Sigmoid colon (tissue), 6 donors: ENCODE measurements at regions not wholly inside any gene's neighbourhood (a gene's known extent, or its start where the extent isn't known, plus 50 kb on each side); places are given as distances from the start of the nearest gene placed in this dataset.

ENCODE experiments used
- DNase-seq: peaks from one replicate; pipeline ENCODE4 v3.0.0-alpha.2; 2019
- H3K27ac ChIP-seq, 4 donors: fragments of 200-600 bp; sonication (generic); one replicate each; pipeline ENCODE4 v1.5.1; 2016 to 2019; ENCODE audit warnings: mild to moderate bottlenecking in 1 of 4
- H3K27me3 ChIP-seq, 3 donors: fragments of 200-600 bp; sonication (generic); one replicate each; pipeline ENCODE4 v1.5.1; 2019; ENCODE audit warnings: mild to moderate bottlenecking in 1 of 3
- H3K36me3 ChIP-seq, 4 donors: fragments of 200-600 bp; sonication (generic); one replicate each; pipeline ENCODE4 v1.5.1; 2016 to 2019
- H3K4me1 ChIP-seq, 4 donors: fragments of 200-600 bp; sonication (generic); one replicate each; pipeline ENCODE4 v1.5.1; 2017 to 2019
- H3K4me3 ChIP-seq, 4 donors: fragments of 200-600 bp; sonication (generic); one replicate each; pipeline ENCODE4 v1.5.1; 2017 to 2019; ENCODE audit warnings: mild to moderate bottlenecking in 2 of 4, moderate library complexity in 1 of 4
- H3K9me3 ChIP-seq, 4 donors: fragments of 200-600 bp in 3 of 4; sonication (generic) in 3 of 4; one replicate each; pipeline versions ENCODE4 v1.5.1 to v1.6.1; 2013 to 2019
- CTCF ChIP-seq, 4 experiments: fragments of 450-650 bp in 3 of 4; fragments of 200-600 bp in 1 of 4; IDR thresholded peaks; one replicate each; pipeline ENCODE4 v1.5.1; 2016 to 2019; ENCODE audit warnings: antibody characterized with exemption in 4 of 4, mild to moderate bottlenecking in 3 of 4, moderate library complexity in 2 of 4
- EP300 ChIP-seq, 4 donors: sonication (generic); formaldehyde crosslinking; IDR thresholded peaks; one replicate each; pipeline ENCODE4 v1.6.1; 2017; ENCODE audit warnings: antibody characterized with exemption in 4 of 4
- POLR2A ChIP-seq, 2 donors: fragments of 450-650 bp; IDR thresholded peaks; one replicate each; pipeline ENCODE4 v1.6.1; 2016; ENCODE audit warnings: antibody characterized with exemption in 2 of 2, mild to moderate bottlenecking in 2 of 2, moderate library complexity in 2 of 2
- POLR2AphosphoS5 ChIP-seq, 4 donors: sonication (generic); formaldehyde crosslinking; IDR thresholded peaks; one replicate each; pipeline ENCODE4 v1.6.1; 2017; ENCODE audit warnings: antibody characterized with exemption in 4 of 4
- WGBS, 2 donors: extraction: QIAGEN DNeasy Blood & Tissue Kit; methylation state at CpG; one replicate each; pipeline ENCODE4 v1.1.7; 2013; 5-methylcytosine and 5-hydroxymethylcytosine counted together
- intact Hi-C: fragments of 100-400 bp; cut with DNase I; formaldehyde crosslinking; loops from one replicate; pipeline ENCODE4 v1.15.1; 2023
- donor health status: healthy with polysubstance abuse.
- donor health status: healthy.

GRCh38 chr3:118754406-118755252 lies 280.0 kb downstream of the IGSF11 start:
- Histone ChIP-seq H3K36me3 (no peaks in the 10 kb centered on the region), H3K4me1 (no peaks in the 10 kb centered on the region), H3K4me3 (no peak overlapping the region), H3K27me3 (no peaks in the 10 kb centered on the region), H3K27ac (no peak overlapping the region), H3K9me3 (no peaks in the 10 kb centered on the region)
- intact Hi-C loops = no loop called here
- TF ChIP-seq EP300 (IDR thresholded peaks at IDR 0.05) = no peak
- TF ChIP-seq POLR2A (IDR thresholded peaks at IDR 0.05) = no peak
- TF ChIP-seq POLR2AphosphoS5 (IDR thresholded peaks at IDR 0.05) = no peak
- TF ChIP-seq CTCF (IDR thresholded peaks at IDR 0.05) = no peak
- no peak for DNase-seq
- 75 to 79% methylated on average over 7 of the region's 7 CpGs for WGBS, 2 donors

DNA sequence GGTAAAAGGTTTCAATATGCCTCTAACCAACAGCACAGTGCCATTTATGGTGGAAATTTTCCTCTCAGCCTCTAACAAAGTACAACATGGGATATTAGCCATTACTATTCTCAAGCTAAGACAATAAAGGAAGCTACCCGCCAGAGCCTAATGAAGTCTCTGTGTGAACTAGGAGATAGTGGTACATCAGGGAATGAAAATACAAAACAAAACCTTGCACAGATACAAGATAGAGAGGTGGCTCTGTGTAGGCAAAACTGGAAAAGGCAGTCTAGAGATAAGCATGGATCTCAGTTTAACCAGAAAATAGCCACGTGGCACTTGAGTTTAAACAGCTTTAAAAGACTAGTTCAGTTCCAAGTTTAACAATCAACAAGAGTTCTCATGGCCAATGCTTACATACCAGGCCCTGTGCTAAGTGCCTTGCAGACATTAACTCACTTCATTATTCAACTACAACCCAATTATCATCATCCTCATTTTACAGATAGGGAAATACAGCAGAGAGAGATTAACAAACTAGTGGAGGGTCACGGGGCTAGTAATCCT lies 279.3 kb downstream of the IGSF11 start:
- Histone ChIP-seq H3K36me3 (no peaks in the 10 kb centered on the region), H3K4me1 (no peaks in the 10 kb centered on the region), H3K27ac (no peak overlapping the region), H3K27me3 (no peaks in the 10 kb centered on the region), H3K9me3 (no peaks in the 10 kb centered on the region), H3K4me3 (no peak overlapping the region)
- DNase-seq = no peak
- 60 to 63% methylated on average over 3 of the region's 3 CpGs for WGBS, 2 donors
- intact Hi-C loops = no loop called here
- no peak for TF ChIP-seq POLR2A (IDR thresholded peaks at IDR 0.05)
- TF ChIP-seq POLR2AphosphoS5 (IDR thresholded peaks at IDR 0.05) = no peak

GRCh38 chr3:118760585-118761290 lies 273.9 kb downstream of the IGSF11 start:
- DNase-seq = no peak
- H3K36me3 ChIP-seq = no peaks in the 10 kb centered on the region
- intact Hi-C loops = no loop called here
- H3K9me3 ChIP-seq = no peaks in the 10 kb centered on the region
- H3K27me3 ChIP-seq = no peaks in the 10 kb centered on the region
- TF ChIP-seq CTCF (IDR thresholded peaks at IDR 0.05) = no peak
- no peak for TF ChIP-seq POLR2AphosphoS5 (IDR thresholded peaks at IDR 0.05)
- no peak for TF ChIP-seq POLR2A (IDR thresholded peaks at IDR 0.05)
- TF ChIP-seq EP300 (IDR thresholded peaks at IDR 0.05) = no peak
- no peak overlapping the region for H3K4me3 ChIP-seq
- H3K27ac ChIP-seq = no peak overlapping the region
- H3K4me1 ChIP-seq = no peaks in the 10 kb centered on the region
- 51 to 53% methylated on average over 5 of the region's 5 CpGs for WGBS, 2 donors

- H3K4me1 ChIP-seq = no peaks in the 10 kb centered on the region
- no peak overlapping the region for H3K4me3 ChIP-seq
- H3K27me3 ChIP-seq = no peaks in the 10 kb centered on the region
- DNase-seq = no peak
- intact Hi-C loops = no loop called here
- H3K36me3 ChIP-seq = no peaks in the 10 kb centered on the region
- no peak overlapping the region for H3K27ac ChIP-seq
- TF ChIP-seq EP300 (IDR thresholded peaks at IDR 0.05) (no peak), POLR2A (IDR thresholded peaks at IDR 0.05) (no peak), POLR2AphosphoS5 (IDR thresholded peaks at IDR 0.05) (no peak), CTCF (IDR thresholded peaks at IDR 0.05) (no peak)
- H3K9me3 ChIP-seq = no peaks in the 10 kb centered on the region
Observed at GRCh38 chr3:118761291-118761606, 273.4 kb downstream of the IGSF11 start.

- no peak for DNase-seq
- Histone ChIP-seq H3K27me3 (no peaks in the 10 kb centered on the region), H3K36me3 (no peaks in the 10 kb centered on the region), H3K27ac (no peak overlapping the region), H3K4me1 (no peaks in the 10 kb centered on the region), H3K9me3 (no peaks in the 10 kb centered on the region), H3K4me3 (no peak overlapping the region)
- intact Hi-C loops = no loop called here
- WGBS, 2 donors = 91% methylated on average over 3 of the region's 3 CpGs
- TF ChIP-seq EP300 (IDR thresholded peaks at IDR 0.05) (no peak), CTCF (IDR thresholded peaks at IDR 0.05) (no peak)
Observed at GRCh38 chr3:118765636-118766305, 268.9 kb downstream of the IGSF11 start.
